OCI-LY1 (cell line): ENCODE measurements at regions not wholly inside any gene's neighbourhood (a gene's known extent, or its start where the extent isn't known, plus 50 kb on each side); places are given as distances from the start of the nearest gene placed in this dataset.

Experiments used
- H2AFZ ChIP-seq: fragments of 200-600 bp; sonication (generic), shearing (Covaris generic); 2 replicates; pipeline ENCODE4 v1.6.0; 2014; ENCODE audit warnings: antibody characterized with exemption, mild to moderate bottlenecking, low read length
- H3F3A ChIP-seq: fragments of 200-600 bp; sonication (generic), shearing (Covaris generic); 2 replicates; pipeline ENCODE4 v1.6.0; 2014; ENCODE audit warnings: mild to moderate bottlenecking, antibody characterized with exemption, low read length, moderate library complexity; ENCODE audit not compliant: insufficient read depth
- H3K27ac ChIP-seq: fragments of 200-600 bp; sonication (generic); 2 replicates; pipeline ENCODE4 v1.5.1; 2014; ENCODE audit warnings: low read length, mixed run types, mild to moderate bottlenecking, low read depth; ENCODE audit not compliant: poor library complexity, severe bottlenecking
- H3K27me3 ChIP-seq: fragments of 200-600 bp; sonication (generic); 2 replicates; pipeline ENCODE4 v1.6.0; 2014; ENCODE audit warnings: antibody characterized with exemption, mild to moderate bottlenecking, low read length, moderate library complexity; ENCODE audit not compliant: insufficient read depth
- H3K36me3 ChIP-seq: fragments of 200-600 bp; sonication (generic); 2 replicates; pipeline ENCODE4 v1.6.1; 2014; ENCODE audit warnings: mild to moderate bottlenecking, antibody characterized with exemption, low read length, moderate library complexity, mixed read lengths; ENCODE audit not compliant: insufficient read depth
- H3K4me1 ChIP-seq: fragments of 200-600 bp; sonication (generic); 2 replicates; pipeline ENCODE4 v1.5.1; 2014; ENCODE audit warnings: mild to moderate bottlenecking, low read length, moderate library complexity; ENCODE audit not compliant: insufficient read depth, severe bottlenecking
- H3K4me2 ChIP-seq: fragments of 200-600 bp; sonication (generic), shearing (Covaris generic); 2 replicates; pipeline ENCODE4 v1.6.1; 2014; ENCODE audit warnings: low read length
- H3K4me3 ChIP-seq: fragments of 200-600 bp; sonication (generic); 2 replicates; pipeline ENCODE4 v1.5.1; 2014; ENCODE audit warnings: low read length, low read depth, mild to moderate bottlenecking, mixed read lengths; ENCODE audit not compliant: poor library complexity, severe bottlenecking
- H3K79me2 ChIP-seq: fragments of 200-600 bp; shearing (Covaris generic); 2 replicates; pipeline ENCODE4 v1.6.1; 2016; ENCODE audit warnings: mixed run types, low read length, mixed read lengths; ENCODE audit not compliant: insufficient read depth
- H3K9ac ChIP-seq: fragments of 200-600 bp; sonication (generic), shearing (Covaris generic); 2 replicates; pipeline ENCODE4 v1.6.1; 2014; ENCODE audit warnings: mild to moderate bottlenecking, low read length, mixed read lengths
- H3K9me2 ChIP-seq: fragments of 200-600 bp; sonication (generic), shearing (Covaris generic); 2 replicates; pipeline ENCODE4 v1.6.1; 2014; ENCODE audit warnings: low read depth, mild to moderate bottlenecking, low read length, mixed read lengths
- H3K9me3 ChIP-seq: fragments of 200-600 bp; shearing (Covaris generic); 2 replicates; pipeline ENCODE4 v1.6.1; 2014; ENCODE audit warnings: low read length, mixed read lengths
- H4K20me1 ChIP-seq: fragments of 200-600 bp; sonication (generic), shearing (Covaris generic); 2 replicates; pipeline ENCODE4 v1.6.0; 2016; ENCODE audit warnings: mild to moderate bottlenecking, low read length; ENCODE audit not compliant: insufficient read depth
- CTCF ChIP-seq: fragments of 200-600 bp; sonication (generic), shearing (Covaris generic); IDR thresholded peaks from 2 replicates; pipeline ENCODE4 v1.5.1; 2017; ENCODE audit warnings: mild to moderate bottlenecking, antibody characterized with exemption, low read length, moderate library complexity, mixed read lengths
- EZH2 ChIP-seq: fragments of 200-600 bp; sonication (generic), shearing (Covaris generic); IDR thresholded peaks from 2 replicates; pipeline ENCODE4 v1.8.0; 2017; ENCODE audit warnings: borderline replicate concordance, mixed run types, mild to moderate bottlenecking, antibody characterized with exemption, low read length, moderate library complexity, mixed read lengths

DNA sequence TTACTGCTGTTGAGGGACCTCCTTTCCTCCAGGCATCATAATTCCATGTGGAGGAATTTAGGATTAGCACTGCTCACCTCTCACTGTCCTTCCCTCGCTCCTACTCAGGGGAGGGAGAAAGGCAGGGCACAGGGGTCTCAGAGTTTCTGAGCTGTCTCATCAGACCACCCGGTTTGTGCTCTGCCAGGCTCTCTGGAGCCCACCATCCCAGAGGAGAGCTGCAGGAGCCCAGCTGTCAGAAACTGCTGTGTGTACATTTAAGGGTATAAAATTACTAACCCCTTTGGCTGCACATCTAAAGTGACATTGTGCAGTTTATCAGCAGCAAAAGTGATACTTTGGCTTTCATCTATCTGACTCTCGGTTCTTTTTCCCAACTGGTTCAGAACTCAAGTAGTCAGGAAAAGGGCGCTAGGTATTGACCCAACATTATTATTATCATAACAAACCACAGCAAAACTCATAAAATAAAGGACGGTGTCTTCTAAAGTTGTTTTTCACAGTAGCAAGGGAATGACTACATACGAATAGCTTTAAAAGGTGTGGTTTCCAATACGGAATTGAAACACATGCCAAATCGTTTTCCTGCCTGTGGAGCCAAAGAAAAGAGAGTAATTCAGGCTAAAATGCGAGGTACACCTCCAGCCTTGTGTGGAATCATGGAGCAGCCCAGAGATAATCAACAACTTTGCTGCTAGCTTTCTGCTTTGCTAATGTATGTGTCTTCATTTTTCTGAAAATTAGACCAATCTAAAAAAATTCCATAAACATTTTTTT, 348.1 kb downstream of the TMEM167A start:
- Histone ChIP-seq H3K9ac (no peak overlapping the region), H3K27me3 (no peaks in the 10 kb centered on the region), H3K79me2 (no peaks in the 10 kb centered on the region), H3K36me3 (no peaks in the 10 kb centered on the region), H4K20me1 (no peaks in the 10 kb centered on the region), H3K9me3 (no peaks in the 10 kb centered on the region), H3K9me2 (no peaks in the 10 kb centered on the region), H2AFZ (no peak overlapping the region), H3K4me1 (no peaks in the 10 kb centered on the region), H3K4me3 (no peak overlapping the region), H3K4me2 (no peak overlapping the region), H3K27ac (no peak overlapping the region), H3F3A (no peaks in the 10 kb centered on the region)
- TF ChIP-seq EZH2, result no peak
- TF ChIP-seq CTCF, result no peak

GRCh38 chr5:82723168-82723567, 354.0 kb downstream of the TMEM167A start:
- no peaks in the 10 kb centered on the region for H3K36me3 ChIP-seq
- H2AFZ ChIP-seq, result no peak overlapping the region

DNA sequence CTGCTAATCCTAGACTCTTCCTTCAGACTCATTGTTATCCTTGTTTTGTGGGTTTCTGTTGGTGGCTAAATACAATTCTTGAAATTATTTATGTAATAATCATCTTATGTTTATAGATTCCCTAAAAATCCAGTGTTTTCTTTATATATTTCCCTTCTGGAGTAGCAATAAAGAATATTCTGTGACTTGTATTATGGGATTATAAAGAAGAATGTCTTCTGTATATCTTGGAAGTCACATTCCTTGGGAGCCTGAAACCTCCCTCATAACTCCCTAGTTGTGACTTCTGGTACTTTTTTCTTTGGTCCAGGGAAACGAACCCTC, 356.1 kb downstream of the TMEM167A start:
- H3K4me3 ChIP-seq, result no peak overlapping the region
- H3K27ac ChIP-seq, result no peak overlapping the region
- no peaks in the 10 kb centered on the region for H3K9me2 ChIP-seq
- no peaks in the 10 kb centered on the region for H3K9me3 ChIP-seq
- no peaks in the 10 kb centered on the region for H4K20me1 ChIP-seq
- TF ChIP-seq EZH2 (no peak), CTCF (no peak)
- no peaks in the 10 kb centered on the region for H3K27me3 ChIP-seq
- H3K79me2 ChIP-seq, result no peaks in the 10 kb centered on the region
- no peaks in the 10 kb centered on the region for H3K4me1 ChIP-seq
- H2AFZ ChIP-seq, result no peak overlapping the region
- no peaks in the 10 kb centered on the region for H3F3A ChIP-seq
- H3K9ac ChIP-seq, result no peak overlapping the region
- no peaks in the 10 kb centered on the region for H3K36me3 ChIP-seq
- H3K4me2 ChIP-seq, result no peak overlapping the region

More at GRCh38 chr5:82723168-82723567, 354.0 kb downstream of the TMEM167A start:
- H3K4me3 ChIP-seq, result no peak overlapping the region
- no peaks in the 10 kb centered on the region for H3F3A ChIP-seq
- H3K79me2 ChIP-seq, result no peaks in the 10 kb centered on the region
- H3K4me2 ChIP-seq, result no peak overlapping the region
- H3K27me3 ChIP-seq, result no peaks in the 10 kb centered on the region
- TF ChIP-seq CTCF (no peak), EZH2 (no peak)
- H3K9ac ChIP-seq, result no peak overlapping the region
- H3K4me1 ChIP-seq, result no peaks in the 10 kb centered on the region
- H3K9me2 ChIP-seq, result no peaks in the 10 kb centered on the region
- H3K9me3 ChIP-seq, result no peaks in the 10 kb centered on the region
- H3K27ac ChIP-seq, result no peak overlapping the region
- H4K20me1 ChIP-seq, result no peaks in the 10 kb centered on the region
